H1 (cell line): ENCODE measurements at regions not wholly inside any gene's neighbourhood (a gene's known extent, or its start where the extent isn't known, plus 50 kb on each side); places are given as distances from the start of the nearest gene placed in this dataset.

Experiments
- BCL11A ChIP-seq, 2 experiments: IDR thresholded peaks; one replicate each; pipeline ENCODE4 v1.6.1; 2011; ENCODE audit warnings: low read depth in 2 of 2, low read length in 2 of 2, mild to moderate bottlenecking in 2 of 2
- KDM5A ChIP-seq: fragments of 200-600 bp; IDR thresholded peaks from 2 replicates; pipeline ENCODE4 v1.7.1; 2012; ENCODE audit warnings: mild to moderate bottlenecking, low read length, inconsistent platforms, mixed read lengths
- POLR2AphosphoS5 ChIP-seq: IDR thresholded peaks from 2 replicates; pipeline ENCODE4 v1.6.1; 2011; ENCODE audit warnings: low read depth, low read length
- RFX5 ChIP-seq: IDR thresholded peaks from 2 replicates; pipeline ENCODE4 v1.6.1; 2011; ENCODE audit warnings: low read depth, low read length, improper control_type of control experiment, borderline replicate concordance
- SIX5 ChIP-seq: IDR thresholded peaks from 2 replicates; pipeline ENCODE4 v1.6.1; 2011; ENCODE audit warnings: mild to moderate bottlenecking, low read depth, low read length
- SRF ChIP-seq: IDR thresholded peaks from 2 replicates; pipeline ENCODE4 v1.6.1; 2011; ENCODE audit warnings: mild to moderate bottlenecking, low read depth, low read length, moderate library complexity
- TBP ChIP-seq: IDR thresholded peaks from 2 replicates; pipeline ENCODE4 v1.6.1; 2011; ENCODE audit warnings: low read depth, low read length, improper control_type of control experiment
- TF ChIP-seq, protein P1 (sequence below): IDR thresholded peaks from 2 replicates; pipeline ENCODE4 v1.6.1; 2011; ENCODE audit warnings: low read length, improper control_type of control experiment

DNA sequence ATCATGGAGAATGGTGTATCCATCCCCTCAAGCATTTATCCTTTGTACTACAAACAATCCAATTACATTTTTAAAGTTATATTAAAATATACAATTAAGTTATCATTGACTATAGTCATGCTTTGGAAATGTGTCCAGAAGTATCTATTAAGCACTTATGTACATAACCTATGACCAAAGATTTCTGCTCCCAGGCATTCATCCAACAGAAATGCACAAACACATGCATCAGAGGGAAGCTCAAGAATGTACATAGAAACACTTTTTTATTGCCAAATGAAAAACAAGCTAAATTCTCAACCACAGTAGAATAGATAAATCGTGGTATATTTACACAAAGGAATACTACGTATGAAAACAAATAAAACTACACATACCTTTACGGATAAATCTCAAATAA is 700.5 kb upstream of the ZNF608 start (continued):
- TF ChIP-seq BCL11A (IDR thresholded peaks at IDR 0.05; ENCODE audit: low read depth in 2 of 2, low read length in 2 of 2) (no peak), SRF (no peak), POLR2AphosphoS5 (no peak), RFX5 (no peak), SIX5 (no peak), KDM5A (no peak), TBP (no peak)
- TF ChIP-seq, protein P1, sequence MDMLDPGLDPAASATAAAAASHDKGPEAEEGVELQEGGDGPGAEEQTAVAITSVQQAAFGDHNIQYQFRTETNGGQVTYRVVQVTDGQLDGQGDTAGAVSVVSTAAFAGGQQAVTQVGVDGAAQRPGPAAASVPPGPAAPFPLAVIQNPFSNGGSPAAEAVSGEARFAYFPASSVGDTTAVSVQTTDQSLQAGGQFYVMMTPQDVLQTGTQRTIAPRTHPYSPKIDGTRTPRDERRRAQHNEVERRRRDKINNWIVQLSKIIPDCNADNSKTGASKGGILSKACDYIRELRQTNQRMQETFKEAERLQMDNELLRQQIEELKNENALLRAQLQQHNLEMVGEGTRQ = no peak
- TF ChIP-seq, all 59 proteins: peak for 0
